H9 (cell line): ENCODE measurements at regions not wholly inside any gene's neighbourhood (a gene's known extent, or its start where the extent isn't known, plus 50 kb on each side); places are given as distances from the start of the nearest gene placed in this dataset.

ENCODE experiments used
- DNase-seq: peaks from one replicate; pipeline ENCODE4 v3.0.0-alpha.2; 2017
- H2AFZ ChIP-seq: one replicate; pipeline ENCODE4 v1.6.1; 2013; ENCODE audit warnings: mild to moderate bottlenecking, low read length, control low read depth, moderate library complexity
- H2AK5ac ChIP-seq: 2 replicates; pipeline ENCODE4 v1.6.1; 2013; ENCODE audit warnings: low read length, control low read depth, mixed read lengths; ENCODE audit not compliant: insufficient read length
- H2BK120ac ChIP-seq: one replicate; pipeline ENCODE4 v1.6.1; 2013; ENCODE audit warnings: low read depth, mild to moderate bottlenecking, low read length, control low read depth, inconsistent platforms; ENCODE audit not compliant: poor library complexity, severe bottlenecking
- H2BK12ac ChIP-seq: 2 replicates; pipeline ENCODE4 v1.6.1; 2013; ENCODE audit warnings: low read length, control low read depth, mixed read lengths, low read depth; ENCODE audit not compliant: insufficient read length
- H2BK15ac ChIP-seq: 2 replicates; pipeline ENCODE4 v1.6.1; 2013; ENCODE audit warnings: low read depth, low read length, control low read depth
- H2BK20ac ChIP-seq: one replicate; pipeline ENCODE4 v1.6.1; 2013; ENCODE audit warnings: low read depth, mild to moderate bottlenecking, low read length, control low read depth, inconsistent platforms; ENCODE audit not compliant: poor library complexity, severe bottlenecking
- H2BK5ac ChIP-seq: 2 replicates; pipeline ENCODE4 v1.6.1; 2013; ENCODE audit warnings: low read length, control low read depth, mixed read lengths; ENCODE audit not compliant: insufficient read length
- H3K14ac ChIP-seq: 2 replicates; pipeline ENCODE4 v1.6.1; 2013; ENCODE audit warnings: low read length, control low read depth; ENCODE audit not compliant: insufficient read depth
- H3K18ac ChIP-seq: 2 replicates; pipeline ENCODE4 v1.6.1; 2013; ENCODE audit warnings: low read depth, mild to moderate bottlenecking, mixed read lengths, low read length, control low read depth; ENCODE audit not compliant: insufficient read length
- H3K23ac ChIP-seq: 2 replicates; pipeline ENCODE4 v1.6.1; 2013; ENCODE audit warnings: low read length, control low read depth, mixed read lengths, low read depth; ENCODE audit not compliant: insufficient read length
- H3K23me2 ChIP-seq: 2 replicates; pipeline ENCODE4 v1.6.1; 2013; ENCODE audit warnings: low read depth, mild to moderate bottlenecking, mixed read lengths, low read length, control low read depth; ENCODE audit not compliant: insufficient read length, poor library complexity, severe bottlenecking
- H3K27ac ChIP-seq: 2 replicates; pipeline ENCODE4 v1.5.1; 2013; ENCODE audit warnings: low read length, control low read depth, mixed read lengths, low read depth; ENCODE audit not compliant: insufficient read length
- H3K27me3 ChIP-seq: 2 replicates; pipeline ENCODE4 v1.6.1; 2013; ENCODE audit warnings: low read length, control low read depth, inconsistent platforms; ENCODE audit not compliant: insufficient read depth
- H3K4ac ChIP-seq: 2 replicates; pipeline ENCODE4 v1.6.1; 2013; ENCODE audit warnings: low read depth, mild to moderate bottlenecking, control low read depth, inconsistent platforms, low read length, moderate library complexity
- H3K4me1 ChIP-seq: 2 replicates; pipeline ENCODE4 v1.6.1; 2013; ENCODE audit warnings: low read length, control low read depth, inconsistent platforms; ENCODE audit not compliant: insufficient read depth
- H3K4me2 ChIP-seq: 2 replicates; pipeline ENCODE4 v1.6.1; 2013; ENCODE audit warnings: low read length, control low read depth, mixed read lengths; ENCODE audit not compliant: insufficient read length, insufficient read depth
- H3K56ac ChIP-seq: 2 replicates; pipeline ENCODE4 v1.6.1; 2013; ENCODE audit warnings: low read depth, mild to moderate bottlenecking, mixed read lengths, low read length, control low read depth; ENCODE audit not compliant: insufficient read length
- H3K79me1 ChIP-seq: 2 replicates; pipeline ENCODE4 v1.6.1; 2013; ENCODE audit warnings: low read depth, mild to moderate bottlenecking, moderate library complexity, low read length, control low read depth, inconsistent platforms; ENCODE audit not compliant: insufficient read depth, poor library complexity, severe bottlenecking
- H3K79me2 ChIP-seq: 2 replicates; pipeline ENCODE4 v1.6.1; 2013; ENCODE audit warnings: low read length, control low read depth, inconsistent platforms; ENCODE audit not compliant: insufficient read depth
- H3K9ac ChIP-seq: 2 replicates; pipeline ENCODE4 v1.6.1; 2013; ENCODE audit warnings: low read length, control low read depth, mixed read lengths; ENCODE audit not compliant: insufficient read length; ENCODE audit errors: extremely low read depth
- H3K9me3 ChIP-seq: one replicate; pipeline ENCODE4 v1.6.1; 2013; ENCODE audit warnings: low read depth, low read length, inconsistent platforms; ENCODE audit not compliant: control insufficient read depth
- H3T11ph ChIP-seq: one replicate; pipeline ENCODE4 v1.6.1; 2013; ENCODE audit warnings: mild to moderate bottlenecking, low read length, control low read depth, inconsistent platforms
- H4K20me1 ChIP-seq: one replicate; pipeline ENCODE4 v1.6.1; 2013; ENCODE audit not compliant: control insufficient read depth, insufficient read length, insufficient read depth
- H4K5ac ChIP-seq: 2 replicates; pipeline ENCODE4 v1.6.1; 2013; ENCODE audit warnings: low read depth, mild to moderate bottlenecking, mixed read lengths, low read length, control low read depth; ENCODE audit not compliant: insufficient read length
- H4K8ac ChIP-seq: replicated peaks from 2 replicates; pipeline ENCODE4 v1.6.1; 2013; ENCODE audit warnings: low read length, control low read depth, mixed read lengths, low read depth; ENCODE audit not compliant: insufficient read length
- H4K91ac ChIP-seq: 2 replicates; pipeline ENCODE4 v1.6.1; 2013; ENCODE audit warnings: low read depth, mild to moderate bottlenecking, moderate library complexity, mixed read lengths, low read length, control low read depth; ENCODE audit not compliant: insufficient read length
- H3K27ac Mint-ChIP-seq, 3 experiments: 2 replicates in 2 of 3; 3 replicates in 1 of 3; pipeline ENCODE4 v1.8.0; 2020 to 2021; ENCODE audit warnings: mixed read lengths in 3 of 3, mild to moderate bottlenecking in 1 of 3, moderate library complexity in 1 of 3
- H3K27me3 Mint-ChIP-seq: 2 replicates; pipeline ENCODE4 v1.8.0; 2021; ENCODE audit warnings: low read depth, mild to moderate bottlenecking, moderate library complexity, mixed read lengths
- H3K36me3 Mint-ChIP-seq, 3 experiments: 2 replicates in 2 of 3; 3 replicates in 1 of 3; pipeline ENCODE4 v1.8.0; 2020 to 2021; ENCODE audit warnings: low read depth in 3 of 3, mixed read lengths in 3 of 3; ENCODE audit not compliant: insufficient read depth in 1 of 3
- H3K4me1 Mint-ChIP-seq, 2 experiments: 2 replicates each; pipeline ENCODE4 v1.8.0; 2020; ENCODE audit warnings: mixed read lengths in 2 of 2
- H3K4me3 Mint-ChIP-seq, 2 experiments: 2 replicates in 1 of 2; 3 replicates in 1 of 2; pipeline ENCODE4 v1.8.0; 2020 to 2021; ENCODE audit warnings: mild to moderate bottlenecking in 2 of 2, mixed read lengths in 2 of 2, moderate library complexity in 1 of 2
- H3K9me3 Mint-ChIP-seq, 2 experiments: 2 replicates in 1 of 2; 3 replicates in 1 of 2; pipeline ENCODE4 v1.8.0; 2020; ENCODE audit warnings: mild to moderate bottlenecking in 2 of 2, mixed read lengths in 2 of 2, moderate library complexity in 1 of 2
- WGBS: extraction: QIAGEN DNeasy Blood & Tissue Kit; methylation state at CpG from one replicate; pipeline ENCODE4 v1.1.7; 2013; ENCODE audit warnings: missing lambda C conversion rate, low lambda C conversion rate, mixed read lengths; ENCODE audit not compliant: insufficient read length; ENCODE audit errors: extremely low coverage; 5-methylcytosine and 5-hydroxymethylcytosine counted together
- TF ChIP-seq, protein P1 (sequence below): fragments of 200-600 bp; sonication (generic); conservative IDR thresholded peaks from 3 replicates; pipeline ENCODE4 v1.8.0; 2021; ENCODE audit warnings: antibody characterized with exemption, mild to moderate bottlenecking

DNA sequence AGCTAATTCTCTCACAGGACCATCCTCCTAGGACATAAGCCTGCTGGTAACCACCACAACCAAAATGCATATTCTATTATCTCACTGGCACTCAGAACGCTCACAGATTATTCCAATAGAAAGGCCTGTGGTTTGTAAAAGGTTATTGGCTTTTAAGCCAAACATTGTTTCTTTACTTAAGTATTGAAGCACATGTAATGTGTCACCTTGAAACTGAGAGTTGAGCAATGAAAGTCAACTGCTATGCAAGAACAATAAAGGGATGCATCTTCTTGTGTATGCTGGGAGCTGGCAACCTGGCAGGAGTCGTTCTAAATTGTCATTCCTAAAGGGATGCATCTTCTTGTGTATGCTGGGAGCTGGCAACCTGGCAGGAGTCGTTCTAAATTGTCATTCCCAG lies 298.6 kb upstream of the DNAJC19 start:
- Histone ChIP-seq H4K8ac (no peak overlapping the region), H2BK12ac (no peak overlapping the region), H3K18ac (no peak overlapping the region), H3K14ac (no peak overlapping the region), H3K4ac (no peak overlapping the region), H3K79me2 (no peaks in the 10 kb centered on the region), H2BK120ac (no peak overlapping the region), H3K9me3 (no peaks in the 10 kb centered on the region), H4K91ac (no peak overlapping the region), H2BK5ac (no peak overlapping the region), H3K23ac (no peak overlapping the region), H2BK20ac (no peak overlapping the region), H4K20me1 (no peaks in the 10 kb centered on the region), H3K27me3 (no peaks in the 10 kb centered on the region), H3K9ac (no peak overlapping the region), H3K4me1 (no peaks in the 10 kb centered on the region; the same call in 1 of the 2 replicates), H3K4me2 (no peak overlapping the region), H3K79me1 (no peaks in the 10 kb centered on the region), H3K27ac (no peak overlapping the region), H2AK5ac (no peak overlapping the region), H4K5ac (no peak overlapping the region), H3K23me2 (no peaks in the 10 kb centered on the region), H2BK15ac (no peak overlapping the region), H3K56ac (no peak overlapping the region), H2AFZ (no peak overlapping the region), H3T11ph (no peak overlapping the region)
- Mint-ChIP-seq H3K27me3 (no peaks in the 10 kb centered on the region), H3K4me1 (peaks cover 18% of the 10 kb centered on the region in 2 experiments), H3K36me3 (no peaks in the 10 kb centered on the region), H3K4me3 (no peak overlapping the region), H3K9me3 (no peaks in the 10 kb centered on the region), H3K27ac (no peak overlapping the region)
- TF ChIP-seq, protein P1, sequence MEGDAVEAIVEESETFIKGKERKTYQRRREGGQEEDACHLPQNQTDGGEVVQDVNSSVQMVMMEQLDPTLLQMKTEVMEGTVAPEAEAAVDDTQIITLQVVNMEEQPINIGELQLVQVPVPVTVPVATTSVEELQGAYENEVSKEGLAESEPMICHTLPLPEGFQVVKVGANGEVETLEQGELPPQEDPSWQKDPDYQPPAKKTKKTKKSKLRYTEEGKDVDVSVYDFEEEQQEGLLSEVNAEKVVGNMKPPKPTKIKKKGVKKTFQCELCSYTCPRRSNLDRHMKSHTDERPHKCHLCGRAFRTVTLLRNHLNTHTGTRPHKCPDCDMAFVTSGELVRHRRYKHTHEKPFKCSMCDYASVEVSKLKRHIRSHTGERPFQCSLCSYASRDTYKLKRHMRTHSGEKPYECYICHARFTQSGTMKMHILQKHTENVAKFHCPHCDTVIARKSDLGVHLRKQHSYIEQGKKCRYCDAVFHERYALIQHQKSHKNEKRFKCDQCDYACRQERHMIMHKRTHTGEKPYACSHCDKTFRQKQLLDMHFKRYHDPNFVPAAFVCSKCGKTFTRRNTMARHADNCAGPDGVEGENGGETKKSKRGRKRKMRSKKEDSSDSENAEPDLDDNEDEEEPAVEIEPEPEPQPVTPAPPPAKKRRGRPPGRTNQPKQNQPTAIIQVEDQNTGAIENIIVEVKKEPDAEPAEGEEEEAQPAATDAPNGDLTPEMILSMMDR = no peak
- no peak for DNase-seq
- WGBS = no CpG with 5 or more reads among the region's 3 CpGs
